NCI-H748 (cell line): ENCODE measurements at regions not wholly inside any gene's neighbourhood (a gene's known extent, or its start where the extent isn't known, plus 50 kb on each side); places are given as distances from the start of the nearest gene placed in this dataset.

Experiments used
- DNase-seq: peaks from one replicate; lab custom pipeline; 2025; ENCODE audit not compliant: unreplicated experiment; lab: John Stamatoyannopoulos, UW

GRCh38 chr17:72512649-72513556 lies 392.1 kb downstream of the SOX9 start:
- DNase-seq, result no peak

- DNase-seq, result no peak
Measured at GRCh38 chr17:72514321-72514861, 393.6 kb downstream of the SOX9 start.

GRCh38 chr17:72514891-72515290 lies 394.1 kb downstream of the SOX9 start:
- DNase-seq, result no peak

GRCh38 chr17:72515291-72516065 lies 394.7 kb downstream of the SOX9 start:
- DNase-seq, result peak; percentile 42

- no peak for DNase-seq
Measured at GRCh38 chr17:72516772-72517399, 396.1 kb downstream of the SOX9 start.

GRCh38 chr17:72517413-72518158 lies 396.8 kb downstream of the SOX9 start:
- no peak for DNase-seq

- no peak for DNase-seq
Measured at GRCh38 chr17:72518159-72518732, 397.4 kb downstream of the SOX9 start.

GRCh38 chr17:72518753-72519597 lies 398.2 kb downstream of the SOX9 start:
- peak; percentile 95 for DNase-seq

GRCh38 chr17:72519598-72519936 lies 398.7 kb downstream of the SOX9 start:
- DNase-seq, result no peak

GRCh38 chr17:72520665-72521303 lies 400.0 kb downstream of the SOX9 start:
- no peak for DNase-seq

GRCh38 chr17:72523491-72523890 lies 402.7 kb downstream of the SOX9 start:
- no peak for DNase-seq

GRCh38 chr17:72525225-72526015 lies 404.6 kb downstream of the SOX9 start:
- no peak for DNase-seq

GRCh38 chr17:72526769-72527168 lies 405.9 kb downstream of the SOX9 start:
- DNase-seq, result no peak

GRCh38 chr17:72527789-72528188 lies 407.0 kb downstream of the SOX9 start:
- DNase-seq, result no peak

- no peak for DNase-seq
Measured at GRCh38 chr17:72528683-72529082, 407.9 kb downstream of the SOX9 start.

- peak; percentile 22 for DNase-seq
Measured at GRCh38 chr17:72529386-72529785, 408.6 kb downstream of the SOX9 start.

- DNase-seq, result no peak
Measured at GRCh38 chr17:72530454-72530853, 409.6 kb downstream of the SOX9 start.

GRCh38 chr17:72531729-72532128 lies 410.9 kb downstream of the SOX9 start:
- DNase-seq, result no peak
